AG10803 (cell line): ENCODE measurements at regions not wholly inside any gene's neighbourhood (a gene's known extent, or its start where the extent isn't known, plus 50 kb on each side); places are given as distances from the start of the nearest gene placed in this dataset.

Source experiments
- DNase-seq: peaks from one replicate; pipeline ENCODE4 v3.0.0; 2010; ENCODE audit warnings: low read depth
- H3K4me3 ChIP-seq: 2 replicates; pipeline ENCODE4 v1.5.1; 2011; ENCODE audit warnings: mild to moderate bottlenecking, low read length, control low read depth
- TF ChIP-seq, protein P1 (sequence below): conservative IDR thresholded peaks from 2 replicates; pipeline ENCODE4 v1.5.1; 2011; ENCODE audit warnings: mild to moderate bottlenecking, low read length, control low read depth, inconsistent platforms

DNA sequence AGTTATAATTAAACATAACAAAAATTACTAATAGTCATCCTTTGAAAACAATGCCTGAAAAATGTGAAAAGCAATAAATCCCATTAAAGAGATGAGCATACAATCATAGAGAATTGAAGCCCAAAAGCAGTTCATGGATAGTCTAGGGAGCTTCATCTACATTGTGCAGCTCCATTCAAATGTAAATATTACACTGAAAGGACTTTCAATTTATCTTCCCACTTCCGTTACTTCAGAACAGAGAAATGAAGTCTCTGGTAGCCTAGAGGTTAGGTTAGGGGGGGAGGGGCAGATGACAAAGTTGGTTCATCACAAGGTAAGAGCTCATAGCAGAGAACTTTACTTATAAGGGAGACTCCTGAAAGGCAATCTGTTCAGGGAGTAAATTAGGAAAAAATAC, 126.6 kb upstream of the RGPD4 start:
- H3K4me3 ChIP-seq, result no peak overlapping the region
- TF ChIP-seq, protein P1, sequence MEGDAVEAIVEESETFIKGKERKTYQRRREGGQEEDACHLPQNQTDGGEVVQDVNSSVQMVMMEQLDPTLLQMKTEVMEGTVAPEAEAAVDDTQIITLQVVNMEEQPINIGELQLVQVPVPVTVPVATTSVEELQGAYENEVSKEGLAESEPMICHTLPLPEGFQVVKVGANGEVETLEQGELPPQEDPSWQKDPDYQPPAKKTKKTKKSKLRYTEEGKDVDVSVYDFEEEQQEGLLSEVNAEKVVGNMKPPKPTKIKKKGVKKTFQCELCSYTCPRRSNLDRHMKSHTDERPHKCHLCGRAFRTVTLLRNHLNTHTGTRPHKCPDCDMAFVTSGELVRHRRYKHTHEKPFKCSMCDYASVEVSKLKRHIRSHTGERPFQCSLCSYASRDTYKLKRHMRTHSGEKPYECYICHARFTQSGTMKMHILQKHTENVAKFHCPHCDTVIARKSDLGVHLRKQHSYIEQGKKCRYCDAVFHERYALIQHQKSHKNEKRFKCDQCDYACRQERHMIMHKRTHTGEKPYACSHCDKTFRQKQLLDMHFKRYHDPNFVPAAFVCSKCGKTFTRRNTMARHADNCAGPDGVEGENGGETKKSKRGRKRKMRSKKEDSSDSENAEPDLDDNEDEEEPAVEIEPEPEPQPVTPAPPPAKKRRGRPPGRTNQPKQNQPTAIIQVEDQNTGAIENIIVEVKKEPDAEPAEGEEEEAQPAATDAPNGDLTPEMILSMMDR, result no peak
- DNase-seq, result no peak

DNA sequence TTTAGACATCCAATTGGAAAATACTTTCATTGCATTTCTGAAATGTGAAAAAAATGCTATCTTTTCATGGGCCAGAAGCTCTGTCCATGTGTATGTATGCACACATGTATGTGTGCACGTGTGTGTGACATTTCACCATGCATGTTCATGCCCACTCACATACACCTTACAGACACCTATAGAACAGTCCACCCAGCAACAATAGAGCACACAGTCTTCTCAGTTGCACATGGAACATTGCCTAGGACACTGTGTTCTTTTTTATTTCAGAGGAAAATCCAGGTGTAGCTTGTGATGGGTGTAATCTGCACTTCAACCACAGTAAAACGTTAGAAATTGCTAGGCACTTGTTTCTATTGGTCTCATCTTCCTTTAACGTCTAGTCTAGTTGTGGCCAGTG, 114.8 kb upstream of the RGPD4 start:
- TF ChIP-seq, protein P1, result no peak
- no peak for DNase-seq
- no peak overlapping the region for H3K4me3 ChIP-seq

DNA sequence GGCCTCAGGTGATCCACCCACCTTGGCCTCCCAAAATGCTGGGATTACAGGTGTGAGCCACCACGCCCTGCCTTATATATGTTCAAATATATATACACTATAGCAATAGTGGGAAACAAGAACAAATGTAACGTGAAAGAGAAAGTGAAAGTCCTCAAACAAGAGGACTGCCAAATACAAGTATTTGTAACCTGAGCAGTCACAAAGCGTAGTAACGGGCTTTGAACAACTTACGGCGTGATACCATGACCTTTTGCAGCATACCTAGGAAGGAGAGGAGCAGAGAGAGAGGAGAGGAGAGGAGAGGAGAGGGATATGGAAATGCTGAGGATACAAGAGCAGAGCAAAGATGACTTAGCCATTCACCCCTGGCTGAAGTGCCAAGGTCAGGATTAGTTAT, 113.8 kb upstream of the RGPD4 start:
- H3K4me3 ChIP-seq, result no peak overlapping the region
- DNase-seq, result no peak
- TF ChIP-seq, protein P1, result no peak

DNA sequence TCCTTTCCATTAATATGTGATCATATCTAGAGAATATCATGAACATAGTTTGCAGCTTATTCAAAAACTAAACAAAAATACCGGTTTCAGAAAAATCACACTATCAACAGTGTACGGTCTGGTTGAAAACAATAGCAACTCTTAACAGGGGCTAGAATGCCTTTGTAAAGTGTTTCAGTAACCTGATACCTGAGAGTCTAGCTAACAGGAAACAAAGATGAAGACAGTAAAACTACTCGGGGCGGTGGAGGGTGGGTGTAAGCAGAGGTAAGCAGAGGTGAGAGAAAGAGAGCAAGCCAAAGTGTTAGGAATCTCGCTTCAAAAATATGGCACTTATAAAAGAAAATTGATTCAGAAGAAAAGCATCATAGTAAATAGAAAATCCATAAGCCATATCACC, 109.0 kb upstream of the RGPD4 start:
- no peak for DNase-seq
- TF ChIP-seq, protein P1, result no peak
- no peak overlapping the region for H3K4me3 ChIP-seq

DNA sequence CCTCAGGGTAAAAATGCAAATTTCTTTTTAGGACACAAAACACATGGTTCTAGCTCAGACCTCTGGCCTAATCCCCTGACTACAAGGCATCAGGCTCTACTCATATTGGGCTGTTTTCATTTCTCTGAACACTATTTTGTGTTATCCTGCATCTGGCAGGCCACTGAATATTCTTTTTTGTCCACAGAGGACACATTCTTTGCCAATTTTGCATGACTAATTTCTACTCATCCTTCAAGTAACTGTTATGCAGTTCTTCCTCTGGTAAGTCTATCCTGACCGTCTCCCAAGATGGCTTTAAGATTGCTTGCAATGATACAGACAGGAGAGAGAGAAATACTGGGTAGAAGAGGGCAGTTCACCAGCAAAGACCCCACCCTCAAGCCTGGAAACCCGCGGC, 107.6 kb upstream of the RGPD4 start:
- no peak for DNase-seq
- TF ChIP-seq, protein P1, result no peak
- H3K4me3 ChIP-seq, result no peak overlapping the region

DNA sequence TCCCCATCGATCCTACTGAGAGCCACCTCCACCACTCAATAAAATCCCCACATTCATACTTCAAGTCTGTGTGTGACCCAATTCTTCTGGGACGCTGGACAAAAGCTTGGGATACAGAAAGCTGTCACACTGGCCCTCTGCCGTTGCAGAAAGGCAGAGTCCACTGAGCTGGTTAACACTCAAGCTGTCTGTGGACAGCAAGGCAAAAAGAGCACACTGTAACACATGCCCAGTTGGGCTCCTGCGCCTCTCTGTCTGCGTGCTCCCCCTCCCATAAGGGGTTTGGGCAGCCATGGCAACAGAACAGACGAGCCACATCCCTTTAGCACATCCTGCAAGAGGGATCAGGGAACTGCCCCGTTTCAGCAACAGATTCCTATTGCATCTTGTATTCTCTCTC, 106.9 kb upstream of the RGPD4 start:
- no peak overlapping the region for H3K4me3 ChIP-seq
- TF ChIP-seq, protein P1, result no peak
- DNase-seq, result no peak

DNA sequence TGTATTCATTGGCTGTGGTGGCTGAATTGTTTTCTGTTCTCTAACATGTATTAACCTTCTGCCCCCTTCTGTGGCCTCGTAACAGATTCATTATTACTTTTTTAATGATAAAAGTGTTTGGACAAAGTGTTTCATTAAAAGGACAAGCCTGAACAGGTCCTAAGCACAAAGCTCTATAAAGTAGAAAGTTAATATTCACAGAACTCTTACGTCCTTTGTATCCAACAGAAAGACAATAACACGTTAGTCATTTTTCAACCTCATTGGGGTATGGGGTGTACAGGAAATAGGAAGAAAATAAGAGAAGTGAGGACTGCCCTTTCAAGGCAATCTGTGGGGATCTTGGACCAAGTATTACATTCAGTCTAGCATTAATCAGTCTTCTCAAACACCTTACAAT, 105.5 kb upstream of the RGPD4 start:
- DNase-seq, result no peak
- H3K4me3 ChIP-seq, result no peak overlapping the region

More for the DNA sequence above, 105.5 kb upstream of the RGPD4 start:
- TF ChIP-seq, protein P1, result no peak
